ENCODE measurements at regions not wholly inside any gene's neighbourhood (a gene's known extent, or its start where the extent isn't known, plus 50 kb on each side); places are given as distances from the start of the nearest gene placed in this dataset.

- POLR2A ChIA-PET = no interaction called here
- no peak overlapping the region for H3K27ac Mint-ChIP-seq
- peaks cover 3% of the 10 kb centered on the region for H3K9me3 Mint-ChIP-seq
- H3K4me3 Mint-ChIP-seq = no peak overlapping the region
- DNase-seq (no peak), ATAC-seq (ENCODE audit: low read depth) (no peak)
- H3K36me3 Mint-ChIP-seq = no peaks in the 10 kb centered on the region
- H3K27me3 Mint-ChIP-seq = peaks cover 13% of the 10 kb centered on the region
- no peaks in the 10 kb centered on the region for H3K4me1 Mint-ChIP-seq
Observed at GRCh38 chr5:82399111-82399510, 121.0 kb upstream of the RPS23 start.

- no peak for ATAC-seq (ENCODE audit: low read depth)
- Mint-ChIP-seq H3K4me3 (no peak overlapping the region), H3K27ac (no peak overlapping the region), H3K4me1 (no peaks in the 10 kb centered on the region), H3K27me3 (peaks cover 16% of the 10 kb centered on the region), H3K9me3 (peaks cover 3% of the 10 kb centered on the region), H3K36me3 (no peaks in the 10 kb centered on the region)
- no peak for DNase-seq
- POLR2A ChIA-PET = no interaction called here
Observed at GRCh38 chr5:82397741-82398320, 119.7 kb upstream of the RPS23 start.

GRCh38 chr5:82396871-82397514 lies 118.8 kb upstream of the RPS23 start:
- no peaks in the 10 kb centered on the region for H3K36me3 Mint-ChIP-seq
- POLR2A ChIA-PET = no interaction called here
- H3K4me3 Mint-ChIP-seq = no peak overlapping the region

GRCh38 chr5:82396396-82396795 lies 118.2 kb upstream of the RPS23 start:
- H3K36me3 Mint-ChIP-seq = no peaks in the 10 kb centered on the region
- POLR2A ChIA-PET = no interaction called here
- H3K27ac Mint-ChIP-seq = no peak overlapping the region
- no peak overlapping the region for H3K4me3 Mint-ChIP-seq
- H3K9me3 Mint-ChIP-seq = peaks cover 5% of the 10 kb centered on the region
- DNase-seq (no peak), ATAC-seq (ENCODE audit: low read depth) (no peak)
- H3K4me1 Mint-ChIP-seq = no peaks in the 10 kb centered on the region
- H3K27me3 Mint-ChIP-seq = peaks cover 20% of the 10 kb centered on the region

More at GRCh38 chr5:82396871-82397514, 118.8 kb upstream of the RPS23 start:
- DNase-seq (no peak), ATAC-seq (ENCODE audit: low read depth) (no peak)
- Mint-ChIP-seq H3K27me3 (peaks cover 20% of the 10 kb centered on the region), H3K4me1 (no peaks in the 10 kb centered on the region), H3K27ac (no peak overlapping the region), H3K9me3 (peaks cover 6% of the 10 kb centered on the region)

- Mint-ChIP-seq H3K36me3 (no peaks in the 10 kb centered on the region), H3K9me3 (peaks cover 5% of the 10 kb centered on the region), H3K4me3 (no peak overlapping the region), H3K27me3 (peaks cover 13% of the 10 kb centered on the region), H3K27ac (no peak overlapping the region), H3K4me1 (peaks cover 3% of the 10 kb centered on the region)
- ATAC-seq (ENCODE audit: low read depth) (no peak), DNase-seq (no peak)
- POLR2A ChIA-PET = no interaction called here
Observed at GRCh38 chr5:82393951-82394350, 115.8 kb upstream of the RPS23 start.

GRCh38 chr5:82390088-82390487 lies 111.9 kb upstream of the RPS23 start:
- ATAC-seq (ENCODE audit: low read depth) (no peak), DNase-seq (no peak)
- Mint-ChIP-seq H3K4me1 (peaks cover 5% of the 10 kb centered on the region), H3K27ac (no peak overlapping the region), H3K9me3 (peaks cover 7% of the 10 kb centered on the region), H3K36me3 (no peaks in the 10 kb centered on the region), H3K27me3 (peaks cover 9% of the 10 kb centered on the region), H3K4me3 (no peak overlapping the region)
- POLR2A ChIA-PET = no interaction called here

- peaks cover 9% of the 10 kb centered on the region for H3K27me3 Mint-ChIP-seq
- ATAC-seq (ENCODE audit: low read depth) = no peak
- H3K36me3 Mint-ChIP-seq = no peaks in the 10 kb centered on the region
- peaks cover 5% of the 10 kb centered on the region for H3K4me1 Mint-ChIP-seq
- POLR2A ChIA-PET = no interaction called here
- peaks cover 7% of the 10 kb centered on the region for H3K9me3 Mint-ChIP-seq
- DNase-seq = no peak
- no peak overlapping the region for H3K4me3 Mint-ChIP-seq
- H3K27ac Mint-ChIP-seq = no peak overlapping the region
Observed at GRCh38 chr5:82389347-82389746, 111.2 kb upstream of the RPS23 start.

- H3K4me3 Mint-ChIP-seq = no peak overlapping the region
- peaks cover 7% of the 10 kb centered on the region for H3K9me3 Mint-ChIP-seq
- ATAC-seq (ENCODE audit: low read depth) (no peak), DNase-seq (no peak)
- H3K36me3 Mint-ChIP-seq = no peaks in the 10 kb centered on the region
- POLR2A ChIA-PET = no interaction called here
- H3K27me3 Mint-ChIP-seq = peaks cover 8% of the 10 kb centered on the region
- no peak overlapping the region for H3K27ac Mint-ChIP-seq
- peaks cover 5% of the 10 kb centered on the region for H3K4me1 Mint-ChIP-seq
Observed at GRCh38 chr5:82388181-82388580, 110.0 kb upstream of the RPS23 start.

GRCh38 chr5:82387819-82388166 lies 109.6 kb upstream of the RPS23 start:
- Mint-ChIP-seq H3K9me3 (peaks cover 7% of the 10 kb centered on the region), H3K4me3 (no peak overlapping the region), H3K27ac (no peak overlapping the region), H3K36me3 (no peaks in the 10 kb centered on the region), H3K27me3 (peaks cover 11% of the 10 kb centered on the region), H3K4me1 (peaks cover 5% of the 10 kb centered on the region)
- POLR2A ChIA-PET = no interaction called here
- DNase-seq (no peak), ATAC-seq (ENCODE audit: low read depth) (no peak)

- H3K36me3 Mint-ChIP-seq = no peaks in the 10 kb centered on the region
- H3K27ac Mint-ChIP-seq = no peak overlapping the region
- no peak overlapping the region for H3K4me3 Mint-ChIP-seq
- H3K9me3 Mint-ChIP-seq = peaks cover 5% of the 10 kb centered on the region
- peaks cover 5% of the 10 kb centered on the region for H3K4me1 Mint-ChIP-seq
- POLR2A ChIA-PET = no interaction called here
- peaks cover 9% of the 10 kb centered on the region for H3K27me3 Mint-ChIP-seq
- no peak for ATAC-seq (ENCODE audit: low read depth)
- DNase-seq = no peak
Observed at GRCh38 chr5:82387001-82387818, 109.1 kb upstream of the RPS23 start.

GRCh38 chr5:82386576-82386975 lies 108.4 kb upstream of the RPS23 start:
- no peaks in the 10 kb centered on the region for H3K36me3 Mint-ChIP-seq
- POLR2A ChIA-PET = no interaction called here
- DNase-seq = no peak
- H3K27ac Mint-ChIP-seq = no peak overlapping the region
- H3K27me3 Mint-ChIP-seq = peaks cover 9% of the 10 kb centered on the region
- peaks cover 4% of the 10 kb centered on the region for H3K9me3 Mint-ChIP-seq
- no peak overlapping the region for H3K4me3 Mint-ChIP-seq
- peaks cover 5% of the 10 kb centered on the region for H3K4me1 Mint-ChIP-seq
- ATAC-seq (ENCODE audit: low read depth) = no peak

GRCh38 chr5:82384034-82384750 lies 106.0 kb upstream of the RPS23 start:
- DNase-seq (no peak), ATAC-seq (ENCODE audit: low read depth) (no peak)
- Mint-ChIP-seq H3K4me1 (peaks cover 5% of the 10 kb centered on the region), H3K27me3 (peaks cover 9% of the 10 kb centered on the region), H3K36me3 (no peaks in the 10 kb centered on the region), H3K4me3 (no peak overlapping the region), H3K27ac (no peak overlapping the region), H3K9me3 (peaks cover 1% of the 10 kb centered on the region)
- POLR2A ChIA-PET = no interaction called here

- DNase-seq (no peak), ATAC-seq (ENCODE audit: low read depth) (no peak)
- Mint-ChIP-seq H3K9me3 (no peaks in the 10 kb centered on the region), H3K36me3 (no peaks in the 10 kb centered on the region), H3K27me3 (peaks cover 7% of the 10 kb centered on the region), H3K27ac (no peak overlapping the region), H3K4me1 (no peaks in the 10 kb centered on the region), H3K4me3 (no peak overlapping the region)
- POLR2A ChIA-PET = no interaction called here
Observed at GRCh38 chr5:82381591-82381990, 103.4 kb upstream of the RPS23 start.
